GM12878 (cell line): ENCODE measurements at regions not wholly inside any gene's neighbourhood (a gene's known extent, or its start where the extent isn't known, plus 50 kb on each side); places are given as distances from the start of the nearest gene placed in this dataset.

Experiments
- ATAC-seq: fragments of 200-7000 bp; cut with Tn5 transposase; 3 replicates; pipeline ENCODE4 v1.9.1; 2020; ENCODE audit warnings: mild to moderate bottlenecking, moderate library complexity
- BruUV-seq: library from RNA; stranded (reverse); fragments of 400-500 nt; replicated peaks from 2 replicates; lab custom pipeline; 2021; lab: Mats Ljungman, UMichigan
- CTCF ChIA-PET: fragments of 300-600 bp; sonication (Branson Sonifier 250); formaldehyde crosslinking; extraction: SDS; loops from one replicate; lab custom pipeline; 2021; ENCODE audit warnings: inconsistent platforms; lab: Yijun Ruan, JAX
- POLR2A ChIA-PET: fragments of 350-600 bp; formaldehyde crosslinking; extraction: SDS; loops from one replicate; lab custom pipeline; 2021; ENCODE audit warnings: inconsistent platforms; lab: Charles Lee
- RAD21 ChIA-PET: fragments of 300-600 bp; sonication (Branson Sonifier 250); formaldehyde crosslinking; loops from one replicate; lab custom pipeline; 2023; ENCODE audit warnings: antibody characterized with exemption; ENCODE audit not compliant: unreplicated experiment; lab: Charles Lee
- SMC1A ChIA-PET: fragments of 300-600 bp; sonication (Branson Sonifier 250); formaldehyde crosslinking; loops from one replicate; lab custom pipeline; 2023; ENCODE audit not compliant: unreplicated experiment, uncharacterized antibody; lab: Charles Lee
- DNase-seq: peaks from one replicate; pipeline ENCODE4 v3.0.0-alpha.2; 2011; ENCODE audit warnings: low read depth, low spot score
- FAIRE-seq: peaks from 3 replicates; lab custom pipeline; 2011; peaks lifted over from hg19 to GRCh38; lab: Jason Lieb, UNC
- H2AFZ ChIP-seq: 2 replicates; pipeline ENCODE4 v1.6.0; 2011; ENCODE audit warnings: low read depth, low read length, control low read depth; ENCODE audit not compliant: control insufficient read depth
- H3K27ac ChIP-seq: 2 replicates; pipeline ENCODE4 v1.5.1; 2011; ENCODE audit warnings: control low read depth; ENCODE audit not compliant: control insufficient read depth, insufficient read depth
- H3K27me3 ChIP-seq, 2 experiments: replicated peaks in 1 of 2; 2 replicates each; pipeline versions ENCODE4 v1.6.0 to v1.6.1; 2011; ENCODE audit warnings: low read length in 1 of 2; ENCODE audit not compliant: control insufficient read depth in 2 of 2, insufficient read depth in 2 of 2
- H3K36me3 ChIP-seq, 2 experiments: 2 replicates each; pipeline ENCODE4 v1.5.1; 2011; ENCODE audit warnings: low read length in 1 of 2; ENCODE audit not compliant: control insufficient read depth in 2 of 2, insufficient read depth in 2 of 2
- H3K4me1 ChIP-seq: 2 replicates; pipeline ENCODE4 v1.6.1; 2011; ENCODE audit warnings: mild to moderate bottlenecking, low read length, moderate library complexity, mixed read lengths; ENCODE audit not compliant: control insufficient read depth, insufficient read depth
- H3K4me2 ChIP-seq: 2 replicates; pipeline ENCODE4 v1.6.0; 2011; ENCODE audit warnings: control low read depth; ENCODE audit not compliant: control insufficient read depth, insufficient read depth
- H3K4me3 ChIP-seq: fragments of 200-600 bp; sonication (generic); 2 replicates; pipeline ENCODE4 v1.5.1; 2016
- H3K79me2 ChIP-seq: 2 replicates; pipeline ENCODE4 v1.6.0; 2011; ENCODE audit warnings: low read length; ENCODE audit not compliant: control insufficient read depth, insufficient read depth
- H3K9ac ChIP-seq: 2 replicates; pipeline ENCODE4 v1.8.0; 2011; ENCODE audit warnings: low read length, control low read depth, mixed read lengths; ENCODE audit not compliant: control insufficient read depth, insufficient read depth
- H3K9me3 ChIP-seq: replicated peaks from 3 replicates; pipeline ENCODE4 v1.5.1; 2011; ENCODE audit warnings: mild to moderate bottlenecking, low read length; ENCODE audit not compliant: control insufficient read depth, insufficient read depth
- H4K20me1 ChIP-seq: 2 replicates; pipeline ENCODE4 v1.6.0; 2011; ENCODE audit not compliant: control insufficient read depth, insufficient read depth
- BRCA1 ChIP-seq: IDR thresholded peaks from 2 replicates; pipeline ENCODE4 v1.6.1; 2011; ENCODE audit warnings: low read depth, low read length, improper control_type of control experiment
- CBX3 ChIP-seq: fragments of 200-600 bp; sonication (generic); IDR thresholded peaks from 2 replicates; pipeline ENCODE4 v1.6.1; 2016; ENCODE audit warnings: low read depth, borderline replicate concordance
- CHD1 ChIP-seq: IDR thresholded peaks from 2 replicates; pipeline ENCODE4 v1.6.1; 2012; ENCODE audit warnings: low read depth, low read length, improper control_type of control experiment
- CHD2 ChIP-seq: IDR thresholded peaks from 2 replicates; pipeline ENCODE4 v1.6.1; 2011; ENCODE audit warnings: low read depth, low read length, improper control_type of control experiment, borderline replicate concordance
- CREM ChIP-seq: IDR thresholded peaks from 2 replicates; pipeline ENCODE4 v1.6.1; 2014; ENCODE audit warnings: antibody characterized with exemption, low read depth
- EP300 ChIP-seq, 2 experiments: fragments of 150-350 bp in 1 of 2; IDR thresholded peaks; 2 replicates each; pipeline ENCODE4 v1.6.1; 2011 to 2012; ENCODE audit warnings: low read depth in 2 of 2, low read length in 2 of 2, borderline replicate concordance in 1 of 2, improper control_type of control experiment in 1 of 2, inconsistent platforms in 1 of 2; ENCODE audit not compliant: control insufficient read depth in 1 of 2
- JUNB ChIP-seq: IDR thresholded peaks from 2 replicates; pipeline ENCODE4 v1.6.1; 2016; ENCODE audit warnings: antibody characterized with exemption, mild to moderate bottlenecking
- KLF5 ChIP-seq: fragments of 450-650 bp; IDR thresholded peaks from 2 replicates; pipeline ENCODE4 v1.6.1; 2014; ENCODE audit warnings: mild to moderate bottlenecking; ENCODE audit not compliant: partially characterized antibody
- MXI1 ChIP-seq: fragments of 150-350 bp; IDR thresholded peaks from 2 replicates; pipeline ENCODE4 v1.6.1; 2011; ENCODE audit warnings: low read depth, mild to moderate bottlenecking, inconsistent platforms, low read length, improper control_type of control experiment
- MYC ChIP-seq: IDR thresholded peaks from 2 replicates; pipeline ENCODE4 v1.6.1; 2011; ENCODE audit warnings: mild to moderate bottlenecking, low read length, moderate library complexity, inconsistent platforms; ENCODE audit not compliant: insufficient read depth, insufficient replicate concordance, insufficient read length, severe bottlenecking
- POLR2AphosphoS2 ChIP-seq: IDR thresholded peaks from 2 replicates; pipeline ENCODE4 v1.6.1; 2011; ENCODE audit warnings: low read depth, mild to moderate bottlenecking, low read length, improper control_type of control experiment, moderate library complexity
- POU2F2 ChIP-seq: IDR thresholded peaks from 3 replicates; pipeline ENCODE4 v1.6.1; 2011; ENCODE audit warnings: low read depth, mild to moderate bottlenecking, low read length, borderline replicate concordance
- RAD21 ChIP-seq: IDR thresholded peaks from 2 replicates; pipeline ENCODE4 v1.6.1; 2011; ENCODE audit warnings: mild to moderate bottlenecking, low read depth, low read length, moderate library complexity; ENCODE audit not compliant: insufficient read depth
- RBBP5 ChIP-seq: fragments of 200-600 bp; sonication (generic); conservative IDR thresholded peaks from 2 replicates; pipeline ENCODE4 v1.6.1; 2016
- RELA ChIP-seq: fragments of 450-650 bp; IDR thresholded peaks from 2 replicates; pipeline ENCODE4 v1.8.0; 2014; ENCODE audit warnings: borderline replicate concordance; ENCODE audit not compliant: partially characterized antibody
- RFX5 ChIP-seq: IDR thresholded peaks from 2 replicates; pipeline ENCODE4 v1.6.1; 2011; ENCODE audit warnings: low read depth, low read length, improper control_type of control experiment
- SMAD5 ChIP-seq: IDR thresholded peaks from 2 replicates; pipeline ENCODE4 v1.6.1; 2016; ENCODE audit warnings: antibody characterized with exemption, low read depth
- ZBTB33 ChIP-seq: fragments of 450-650 bp; IDR thresholded peaks from 2 replicates; pipeline ENCODE4 v1.6.1; 2017; ENCODE audit warnings: mild to moderate bottlenecking
- WGBS: methylation state at CpG from one replicate; pipeline ENCODE4 v1.1.6; 2016; ENCODE audit warnings: low lambda C conversion rate; ENCODE audit not compliant: insufficient replicate concordance, insufficient coverage; ENCODE audit errors: missing lambda C conversion rate; 5-methylcytosine and 5-hydroxymethylcytosine counted together
- in situ Hi-C: fragments of 300-500 bp; cut with MboI; formaldehyde crosslinking; loops from 9 replicates; pipeline ENCODE4 v1.14.3; 2018; ENCODE audit warnings: mixed read lengths
- intact Hi-C: fragments of 100-400 bp; cut with micrococcal nuclease; formaldehyde crosslinking; loops from one replicate; pipeline ENCODE4 v1.14.2; 2022; ENCODE audit not compliant: unreplicated experiment
- TF ChIP-seq, protein P1 (sequence below): fragments of 450-650 bp; IDR thresholded peaks from 2 replicates; pipeline ENCODE4 v1.6.1; 2017; ENCODE audit warnings: borderline replicate concordance

GRCh38 chr11:110373051-110373702 is 56.6 kb upstream of the FDX1 start:
- peak overlapping the region; percentile 87 for H3K27ac ChIP-seq
- H3K79me2 ChIP-seq = no peaks in the 10 kb centered on the region
- H2AFZ ChIP-seq = peak overlapping the region; percentile 49
- H3K4me1 ChIP-seq = peaks cover 36% of the 10 kb centered on the region
- intact Hi-C loops (loop anchor here (2.0 kb wide), 3 partner anchors 44 to 346 kb away; partner anchors contain the start of gene RDX), in situ Hi-C loops (loop anchor here (5.0 kb wide), 2 partner anchors 416 to 511 kb away; no protein-coding TSS in a partner anchor)
- DNase-seq (peak; percentile 92), FAIRE-seq (peak; percentile 91), ATAC-seq (peak; percentile 90)
- H3K27me3 ChIP-seq = no peaks in the 10 kb centered on the region
- under 1% methylated on average over 5 of the region's 5 CpGs for WGBS
- BruUV-seq = no TSS peak
- ChIA-PET SMC1A (interaction anchor here (0.7 to 6.3 kb wide), 19 partner anchors 11 to 509 kb away, joined by 3 to 90 read pairs (median 3); no protein-coding TSS in a partner anchor), RAD21 (interaction anchor here (0.6 to 4.3 kb wide), 24 partner anchors 10 to 520 kb away, joined by 3 to 42 read pairs (median 4); partner anchors contain the start of gene FDX1), CTCF (interaction anchor here (0.5 to 4.2 kb wide), 17 partner anchors 10 to 434 kb away, joined by 3 to 81 read pairs (median 4); partner anchors contain the start of gene FDX1), POLR2A (interaction anchor here (0.6 to 1.6 kb wide), 6 partner anchors 10 to 169 kb away, joined by 3 to 8 read pairs (median 4); no protein-coding TSS in a partner anchor)
- H3K4me2 ChIP-seq = peak overlapping the region; percentile 64
- no peaks in the 10 kb centered on the region for H3K36me3 ChIP-seq
- no peak overlapping the region for H3K4me3 ChIP-seq
- peak overlapping the region; percentile 51; the same call in 1 of the 2 replicates for H3K9ac ChIP-seq
- no peaks in the 10 kb centered on the region for H3K9me3 ChIP-seq
- no peaks in the 10 kb centered on the region for H4K20me1 ChIP-seq
- TF ChIP-seq SMAD5 (no peak), RAD21 (no peak), POLR2AphosphoS2 (no peak), POU2F2 (peak; percentile 89), MXI1 (no peak; the same call in none of the 2 replicates), RFX5 (no peak), CHD1 (no peak), CBX3 (no peak), BRCA1 (no peak), KLF5 (no peak), RBBP5 (no peak), JUNB (peak; percentile 95), ZBTB33 (no peak), EP300 (IDR thresholded peaks at IDR 0.05; ENCODE audit: borderline replicate concordance in 1 of 2, control insufficient read depth in 1 of 2, low read depth in 2 of 2, low read length in 2 of 2) (peak; percentile 81 to 84), MYC (no peak), RELA (no peak), CHD2 (no peak), CREM (peak; percentile 47)
- TF ChIP-seq, protein P1, sequence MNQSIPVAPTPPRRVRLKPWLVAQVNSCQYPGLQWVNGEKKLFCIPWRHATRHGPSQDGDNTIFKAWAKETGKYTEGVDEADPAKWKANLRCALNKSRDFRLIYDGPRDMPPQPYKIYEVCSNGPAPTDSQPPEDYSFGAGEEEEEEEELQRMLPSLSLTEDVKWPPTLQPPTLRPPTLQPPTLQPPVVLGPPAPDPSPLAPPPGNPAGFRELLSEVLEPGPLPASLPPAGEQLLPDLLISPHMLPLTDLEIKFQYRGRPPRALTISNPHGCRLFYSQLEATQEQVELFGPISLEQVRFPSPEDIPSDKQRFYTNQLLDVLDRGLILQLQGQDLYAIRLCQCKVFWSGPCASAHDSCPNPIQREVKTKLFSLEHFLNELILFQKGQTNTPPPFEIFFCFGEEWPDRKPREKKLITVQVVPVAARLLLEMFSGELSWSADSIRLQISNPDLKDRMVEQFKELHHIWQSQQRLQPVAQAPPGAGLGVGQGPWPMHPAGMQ = no peak
